Fibroblast of skin of scalp (primary cell): ENCODE measurements at regions not wholly inside any gene's neighbourhood (a gene's known extent, or its start where the extent isn't known, plus 50 kb on each side); places are given as distances from the start of the nearest gene placed in this dataset.
"Not testable (repeated sequence)": the region's sequence is repeated elsewhere in the genome, so short reads cannot be mapped to it uniquely, and the experiment has no call there.

Experiments used
- DNase-seq: peaks from one replicate; pipeline ENCODE4 v3.0.0-alpha.2; 2013

GRCh38 chr4:134700251-134700650 is 498.7 kb upstream of the PABPC4L start:
- DNase-seq, result no peak

GRCh38 chr4:134698831-134699230 is 497.2 kb upstream of the PABPC4L start:
- DNase-seq, result not testable (repeated sequence)

- DNase-seq, result no peak
Observed at GRCh38 chr4:134695433-134695832, 493.8 kb upstream of the PABPC4L start.

GRCh38 chr4:134691915-134692314 is 490.3 kb upstream of the PABPC4L start:
- no peak for DNase-seq

- no peak for DNase-seq
Observed at GRCh38 chr4:134687646-134688628, 486.3 kb upstream of the PABPC4L start.

GRCh38 chr4:134677209-134677814 is 475.7 kb upstream of the PABPC4L start:
- no peak for DNase-seq

- peak; percentile 1 for DNase-seq
Observed at GRCh38 chr4:134668237-134668636, 466.6 kb upstream of the PABPC4L start.

- DNase-seq, result no peak
Observed at GRCh38 chr4:134666640-134667039, 465.1 kb upstream of the PABPC4L start.

- no peak for DNase-seq
Observed at GRCh38 chr4:134665429-134665828, 463.8 kb upstream of the PABPC4L start.

GRCh38 chr4:134663742-134664141 is 462.2 kb upstream of the PABPC4L start:
- DNase-seq, result no peak

- no peak for DNase-seq
Observed at GRCh38 chr4:134650461-134650860, 448.9 kb upstream of the PABPC4L start.

GRCh38 chr4:134645778-134646177 is 444.2 kb upstream of the PABPC4L start:
- no peak for DNase-seq

- DNase-seq, result no peak
Observed at GRCh38 chr4:134636338-134637051, 434.9 kb upstream of the PABPC4L start.

GRCh38 chr4:134634301-134634700 is 432.7 kb upstream of the PABPC4L start:
- DNase-seq, result no peak

GRCh38 chr4:134632056-134632455 is 430.5 kb upstream of the PABPC4L start:
- no peak for DNase-seq

GRCh38 chr4:134628066-134628465 is 426.5 kb upstream of the PABPC4L start:
- peak; percentile 3 for DNase-seq

GRCh38 chr4:134627366-134627765 is 425.8 kb upstream of the PABPC4L start:
- DNase-seq, result no peak

GRCh38 chr4:134624365-134624764 is 422.8 kb upstream of the PABPC4L start:
- DNase-seq, result no peak

- DNase-seq, result not testable (repeated sequence)
Observed at GRCh38 chr4:134622626-134623575, 421.3 kb upstream of the PABPC4L start.

GRCh38 chr4:134622199-134622598 is 420.6 kb upstream of the PABPC4L start:
- DNase-seq, result no peak

- DNase-seq, result not testable (repeated sequence)
Observed at GRCh38 chr4:134621715-134622114, 420.1 kb upstream of the PABPC4L start.

- DNase-seq, result no peak
Observed at GRCh38 chr4:134610956-134611355, 409.4 kb upstream of the PABPC4L start.
